Activated naive CD4-positive, alpha-beta T cell treated with anti-CD3 and anti-CD28 coated beads, Interleukin-2, amount 50 U/mL, for 16 hours (primary cell): ENCODE measurements at regions not wholly inside any gene's neighbourhood (a gene's known extent, or its start where the extent isn't known, plus 50 kb on each side); places are given as distances from the start of the nearest gene placed in this dataset.
"Not testable (repeated sequence)": the region's sequence is repeated elsewhere in the genome, so short reads cannot be mapped to it uniquely, and the experiment has no call there.

ENCODE experiments used
- DNase-seq: peaks from one replicate; pipeline ENCODE4 v3.0.0-alpha.2; 2020

- DNase-seq, result no peak
Observed at GRCh38 chr6:21935142-21935541, 341.6 kb downstream of the SOX4 start.

DNA sequence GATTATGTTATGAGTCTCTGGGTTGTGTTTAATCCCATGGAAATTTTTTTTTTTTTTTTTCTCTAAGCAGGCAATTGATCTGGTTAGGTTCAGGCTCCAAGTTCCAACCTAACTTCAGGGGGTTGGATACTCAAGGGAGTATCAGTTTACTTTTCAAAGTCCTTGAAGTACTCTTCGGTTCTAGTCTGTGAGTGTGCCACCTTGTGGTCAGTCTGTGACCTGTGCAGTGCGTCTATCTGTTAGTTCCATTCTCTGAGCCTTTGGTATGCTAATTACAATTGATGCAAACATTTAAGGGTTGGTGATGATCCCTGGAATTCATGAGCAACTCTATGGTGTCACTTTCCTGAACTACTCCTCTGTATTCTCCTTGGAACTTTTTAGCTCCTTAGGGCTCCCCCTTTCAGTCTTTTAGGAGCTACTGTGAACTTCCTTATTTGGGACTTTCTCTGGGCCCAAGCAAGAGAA is 342.0 kb downstream of the SOX4 start:
- DNase-seq, result no peak

DNA sequence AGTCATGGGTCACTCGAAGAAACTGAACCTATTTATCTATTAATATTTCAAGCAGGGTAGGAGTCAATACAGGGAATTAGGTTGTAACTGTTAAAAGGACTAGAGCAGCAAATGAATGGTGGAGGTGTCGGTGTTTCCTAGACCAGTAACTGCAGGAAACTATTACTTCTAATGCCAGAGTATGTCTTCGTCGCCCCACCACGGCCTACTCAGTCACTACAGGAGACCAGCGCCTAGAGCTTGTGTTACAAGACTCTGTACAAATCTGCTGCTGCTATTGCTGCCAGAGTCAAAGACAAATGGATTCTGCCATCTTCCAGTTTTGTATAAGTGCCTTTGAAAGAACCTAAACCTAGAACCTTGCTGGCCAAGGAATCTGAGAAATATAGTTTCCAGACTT is 343.9 kb downstream of the SOX4 start:
- no peak for DNase-seq

DNA sequence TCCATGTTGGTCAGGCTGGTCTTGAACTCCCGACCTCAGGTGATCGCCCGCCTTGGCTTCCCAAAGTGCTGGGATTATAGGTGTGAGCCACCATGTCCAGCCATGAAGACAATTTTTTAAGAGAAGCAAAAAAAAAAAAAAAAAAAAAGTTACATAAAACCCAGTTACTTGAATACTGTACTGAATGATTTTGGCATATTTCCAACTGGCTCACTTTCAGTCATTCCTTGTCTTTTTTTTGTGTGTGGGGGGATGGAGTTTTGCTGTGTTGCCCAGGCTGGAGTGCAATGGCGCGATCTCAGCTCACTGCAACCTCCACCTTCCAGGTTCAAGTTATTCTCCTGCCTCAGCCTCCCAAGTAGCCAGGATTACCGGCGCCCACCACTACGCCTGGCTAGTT is 345.5 kb downstream of the SOX4 start:
- not testable (repeated sequence) for DNase-seq

GRCh38 chr6:21941926-21942325 is 348.4 kb downstream of the SOX4 start:
- no peak for DNase-seq

DNA sequence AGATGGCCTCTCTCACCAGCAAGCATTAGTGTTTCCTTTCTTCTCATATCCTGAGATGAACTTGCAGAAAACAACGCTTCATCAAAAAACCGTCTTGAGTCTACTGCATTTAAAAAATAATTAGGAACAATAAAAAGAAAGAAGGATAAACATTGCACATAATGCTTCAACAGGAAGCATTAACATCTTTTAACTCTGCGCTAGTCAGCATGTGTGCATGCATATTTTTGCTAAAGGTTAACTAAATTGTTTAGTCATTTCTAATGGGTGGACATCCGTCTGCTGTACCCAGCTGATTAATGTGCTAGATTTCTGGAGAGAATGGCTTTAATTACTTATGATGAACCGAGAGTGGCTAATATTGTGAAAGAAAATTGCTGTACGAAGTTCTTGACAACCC is 349.3 kb downstream of the SOX4 start:
- no peak for DNase-seq

DNA sequence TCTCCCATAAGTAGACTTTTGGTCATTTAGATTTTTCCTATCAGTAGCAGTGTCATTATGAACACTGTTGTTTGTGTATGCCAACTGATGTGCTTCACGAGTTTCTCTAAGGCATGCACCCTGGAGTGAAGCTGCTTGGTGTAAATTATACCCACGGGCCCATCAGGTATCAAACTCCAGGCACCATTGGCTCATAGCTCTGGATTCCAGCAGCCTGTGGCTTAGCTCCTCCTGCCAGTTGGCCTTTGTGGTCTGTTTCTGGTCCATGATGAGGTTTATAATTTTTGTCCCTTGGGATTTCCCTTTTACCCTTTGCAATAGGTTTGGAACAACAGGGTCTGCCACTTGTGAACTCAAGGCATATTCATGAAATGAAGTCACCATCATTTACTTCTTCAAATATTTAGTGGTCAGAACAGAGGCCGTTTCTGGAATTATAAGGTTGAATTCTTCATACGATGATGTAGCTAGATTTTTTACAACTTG is 350.5 kb downstream of the PRL start:
- DNase-seq, result no peak

DNA sequence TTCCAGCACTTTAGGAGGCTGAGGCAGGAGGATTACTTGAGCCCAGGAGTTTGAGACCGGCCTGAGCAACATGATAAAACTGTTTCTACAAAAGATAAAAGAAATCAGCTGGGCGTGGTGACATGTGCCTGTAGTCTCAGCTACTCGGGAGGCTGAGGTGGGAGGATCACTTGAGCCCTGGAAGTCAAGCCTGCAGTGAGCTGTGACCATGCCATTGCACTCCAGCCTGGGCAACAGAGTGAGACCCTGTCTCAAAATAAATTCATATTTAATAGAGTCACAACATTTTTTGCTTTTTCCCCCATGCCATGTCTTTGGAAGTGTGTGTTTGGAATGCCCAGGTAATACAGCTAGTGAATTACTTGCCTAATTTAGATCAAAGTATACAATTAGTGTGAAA is 349.6 kb downstream of the PRL start:
- not testable (repeated sequence) for DNase-seq

GRCh38 chr6:21947731-21948386 is 349.0 kb downstream of the PRL start:
- no peak for DNase-seq

DNA sequence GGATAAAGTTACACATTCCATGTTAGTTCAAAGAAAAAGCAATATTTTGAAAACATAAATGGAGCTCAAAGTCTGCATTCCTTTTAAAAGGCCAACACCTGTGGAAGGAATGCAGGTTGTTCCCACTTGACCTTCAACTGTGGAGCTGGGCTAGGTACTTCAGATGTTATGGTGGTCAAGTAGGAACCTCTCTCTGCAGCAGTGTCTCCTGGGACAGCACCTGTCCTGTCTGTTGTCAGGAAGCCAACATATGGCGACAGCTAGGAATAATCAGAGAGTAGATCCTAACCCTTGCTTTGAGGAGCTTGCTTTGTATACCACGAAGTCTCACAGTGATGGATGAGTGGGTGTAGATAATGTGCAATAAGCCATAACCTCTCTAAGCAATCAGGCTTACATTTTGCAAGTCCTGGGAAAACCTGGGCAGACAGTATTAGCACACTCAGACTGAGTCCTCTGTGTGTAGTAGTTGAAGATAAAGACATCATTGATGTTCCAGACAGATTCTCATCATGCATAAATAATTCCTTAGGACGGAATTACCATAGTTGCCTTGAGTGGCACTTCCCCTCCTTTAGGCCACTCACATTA is 347.5 kb downstream of the PRL start:
- DNase-seq, result no peak

DNA sequence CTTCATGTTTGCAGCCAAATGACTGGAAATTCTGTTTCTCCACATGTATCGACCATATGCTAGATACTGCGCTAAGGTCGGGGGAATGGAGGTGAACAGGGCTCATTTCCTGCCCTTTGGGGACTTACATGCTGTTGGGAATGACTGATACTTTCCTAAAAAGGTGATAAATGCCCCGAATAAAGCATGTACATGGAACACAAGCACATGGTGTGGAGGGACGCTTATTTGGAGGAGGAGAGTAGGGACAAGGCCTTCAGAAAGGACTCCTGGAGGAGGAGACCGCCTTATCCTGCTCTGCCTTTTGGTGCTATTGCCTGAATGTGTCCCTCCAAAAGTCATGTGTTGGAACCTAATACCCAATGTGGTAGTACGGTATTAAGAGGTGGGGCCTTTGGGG is 344.5 kb downstream of the PRL start:
- no peak for DNase-seq

DNA sequence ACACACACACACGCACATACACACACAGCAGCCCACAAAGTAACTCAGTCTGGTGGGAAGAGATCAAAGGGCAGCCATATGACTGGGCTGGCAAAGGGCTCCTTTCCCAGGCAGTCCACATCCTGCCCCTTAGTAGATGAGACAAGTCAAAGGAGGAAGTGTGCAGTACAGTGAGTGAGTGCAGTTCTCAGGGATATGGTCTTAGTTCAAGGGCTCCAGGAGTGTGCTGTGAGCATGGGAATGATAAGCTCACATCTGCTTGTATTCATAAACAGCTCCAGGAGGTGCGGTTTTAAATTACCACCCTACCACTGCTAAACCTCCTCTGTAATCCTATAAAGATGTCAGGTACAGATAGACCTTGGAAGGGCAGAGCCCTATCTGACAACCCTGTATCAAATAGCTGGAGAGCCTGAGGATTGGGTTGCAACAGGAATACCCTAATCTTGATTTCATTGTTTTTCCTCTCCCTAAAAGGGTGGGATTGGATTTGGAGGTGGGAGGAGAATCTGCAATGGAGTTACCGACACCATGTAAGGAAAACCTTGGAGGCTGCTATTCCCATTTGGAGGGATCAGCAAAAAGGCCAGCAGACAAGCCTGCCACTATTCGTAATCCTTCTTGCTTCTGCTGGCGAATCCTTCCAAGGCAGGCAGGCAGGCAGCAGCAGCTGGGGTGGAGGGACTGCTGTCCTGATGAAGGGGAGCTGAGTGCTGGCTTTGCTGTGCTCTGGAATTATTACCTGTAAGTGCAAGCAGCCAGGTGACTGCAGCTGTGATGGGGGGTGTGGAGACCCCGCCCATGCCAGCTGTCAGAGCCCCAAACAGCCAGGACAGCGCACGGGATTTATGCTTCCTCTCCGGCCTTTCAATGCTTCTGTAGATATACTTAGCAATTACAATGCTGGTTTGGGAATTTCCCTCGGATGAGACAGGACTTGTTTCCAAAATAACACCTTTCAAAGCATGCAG is 342.7 kb downstream of the PRL start:
- DNase-seq, result no peak

GRCh38 chr6:21955053-21955595 is 341.7 kb downstream of the PRL start:
- no peak for DNase-seq

DNA sequence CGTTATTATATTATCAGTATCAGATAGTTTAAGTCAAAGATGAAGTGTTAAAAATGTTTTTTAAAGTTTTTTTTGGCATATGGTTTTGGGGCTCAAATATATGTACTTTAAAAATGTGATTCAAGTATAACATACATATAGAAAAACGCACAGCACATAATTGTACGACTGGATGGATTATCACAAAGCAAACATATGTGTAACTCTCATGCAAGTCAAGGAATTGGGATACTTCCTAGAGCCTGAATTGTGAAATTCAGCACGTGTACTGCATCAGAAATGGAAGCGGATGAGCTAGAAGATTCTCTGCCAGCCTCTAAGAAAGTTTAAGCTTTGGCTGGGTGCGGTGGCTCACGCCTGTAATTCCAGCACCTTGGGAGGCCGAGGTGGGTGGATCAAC is 340.9 kb downstream of the PRL start:
- DNase-seq, result no peak

- DNase-seq, result no peak
Observed at GRCh38 chr6:21958428-21958827, 338.4 kb downstream of the PRL start.

DNA sequence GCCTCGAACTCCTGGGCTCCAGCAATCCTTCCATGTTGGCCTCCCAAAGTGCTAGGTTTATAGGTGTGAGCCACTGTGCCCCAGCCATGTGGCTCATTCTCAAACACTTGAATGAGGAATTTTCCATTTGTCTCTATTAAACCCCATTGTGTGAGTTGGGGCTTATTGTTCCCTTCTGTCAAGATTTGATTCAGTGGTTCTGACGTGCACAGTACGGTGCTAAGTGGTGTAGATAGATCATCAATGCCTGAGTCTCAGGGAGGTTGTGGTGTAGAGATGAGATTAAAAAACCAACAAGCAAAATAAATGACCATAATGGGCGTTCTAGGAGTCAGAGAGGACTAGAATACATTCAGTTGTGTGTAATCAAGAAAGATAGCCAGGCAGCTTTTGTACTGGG is 335.6 kb downstream of the PRL start:
- no peak for DNase-seq

- no peak for DNase-seq
Observed at GRCh38 chr6:21965016-21965415, 331.8 kb downstream of the PRL start.

GRCh38 chr6:21965953-21966539 is 330.8 kb downstream of the PRL start:
- no peak for DNase-seq

DNA sequence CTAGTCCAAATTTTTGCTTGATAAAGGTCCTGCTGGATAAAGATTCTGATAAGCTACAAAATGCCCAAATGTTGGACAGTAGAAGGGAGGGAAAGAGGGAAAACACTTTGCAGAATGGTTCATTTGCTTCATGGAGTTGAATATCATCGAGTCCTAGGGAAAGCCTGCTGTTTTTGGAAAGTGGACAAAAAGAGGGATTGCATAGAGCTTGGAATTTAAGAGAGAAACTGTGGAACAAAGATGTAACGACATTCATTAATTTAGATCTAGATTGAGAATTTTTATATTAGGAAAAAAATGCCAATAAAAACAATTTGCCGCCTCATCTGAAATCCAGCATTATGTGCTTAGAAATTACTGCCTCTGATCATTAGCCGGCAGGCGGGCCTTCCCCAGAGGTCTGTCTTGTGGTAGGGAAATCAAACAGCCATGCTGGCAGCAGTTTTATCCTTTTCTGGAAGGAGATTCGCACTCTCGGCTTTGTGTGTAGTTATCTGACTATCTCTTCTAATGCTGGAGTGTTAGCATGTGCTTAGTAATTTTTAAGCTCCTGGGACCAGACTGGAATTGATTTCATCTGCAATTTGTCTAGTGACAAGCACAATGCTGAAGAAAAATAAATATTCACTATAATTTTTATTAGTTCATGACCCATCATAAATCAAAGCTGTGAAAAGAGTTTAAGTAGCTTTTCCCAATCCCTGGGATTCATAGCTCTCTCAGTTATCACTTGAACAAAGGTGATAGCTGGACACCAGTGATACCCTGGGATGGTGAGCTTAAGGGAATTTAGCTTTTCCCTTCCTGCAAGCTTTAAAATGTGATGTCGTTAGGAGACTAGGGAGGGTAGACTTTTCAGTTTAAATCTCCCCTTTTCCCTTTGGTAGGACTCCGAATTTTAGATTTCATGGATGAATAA is 329.5 kb downstream of the PRL start:
- no peak for DNase-seq

GRCh38 chr6:21968411-21968810 is 328.4 kb downstream of the PRL start:
- no peak for DNase-seq

- no peak for DNase-seq
Observed at GRCh38 chr6:21969192-21969591, 327.6 kb downstream of the PRL start.
